Karpas-422 (cell line): ENCODE measurements at regions not wholly inside any gene's neighbourhood (a gene's known extent, or its start where the extent isn't known, plus 50 kb on each side); places are given as distances from the start of the nearest gene placed in this dataset.
"Not testable (repeated sequence)": the region's sequence is repeated elsewhere in the genome, so short reads cannot be mapped to it uniquely, and the experiment has no call there.

Source experiments
- DNase-seq: peaks from one replicate; pipeline ENCODE4 v3.0.0-alpha.2; 2015
- H2AFZ ChIP-seq: fragments of 200-600 bp; sonication (generic); 2 replicates; pipeline ENCODE4 v1.6.1; 2014; ENCODE audit warnings: antibody characterized with exemption, low read length, mixed read lengths
- H3K27ac ChIP-seq: fragments of 200-600 bp; sonication (generic); 2 replicates; pipeline ENCODE4 v1.5.1; 2014; ENCODE audit warnings: mild to moderate bottlenecking, low read length, moderate library complexity
- H3K27me3 ChIP-seq: fragments of 200-600 bp; sonication (generic); 2 replicates; pipeline ENCODE4 v1.6.1; 2014; ENCODE audit warnings: low read length, mixed read lengths
- H3K36me3 ChIP-seq: fragments of 200-600 bp; sonication (generic); 2 replicates; pipeline ENCODE4 v1.6.1; 2014; ENCODE audit warnings: low read length, mixed read lengths; ENCODE audit not compliant: insufficient read depth
- H3K4me1 ChIP-seq: fragments of 200-600 bp; sonication (generic); 2 replicates; pipeline ENCODE4 v1.6.1; 2014; ENCODE audit warnings: mild to moderate bottlenecking, low read length, mixed read lengths
- H3K4me2 ChIP-seq: fragments of 200-600 bp; sonication (generic); 2 replicates; pipeline ENCODE4 v1.6.1; 2014; ENCODE audit warnings: low read length, low read depth, mild to moderate bottlenecking; ENCODE audit not compliant: poor library complexity, severe bottlenecking
- H3K4me3 ChIP-seq: fragments of 200-600 bp; sonication (generic); 2 replicates; pipeline ENCODE4 v1.5.1; 2014; ENCODE audit warnings: mild to moderate bottlenecking, antibody characterized with exemption, low read length, mixed read lengths
- H3K79me2 ChIP-seq: fragments of 200-600 bp; sonication (generic); 2 replicates; pipeline ENCODE4 v1.6.1; 2014; ENCODE audit warnings: mild to moderate bottlenecking, low read length, mixed read lengths
- H3K9ac ChIP-seq: fragments of 200-600 bp; sonication (generic); 2 replicates; pipeline ENCODE4 v1.6.0; 2014; ENCODE audit warnings: low read length
- H3K9me2 ChIP-seq: fragments of 200-600 bp; sonication (generic), shearing (Covaris generic); replicated peaks from 2 replicates; pipeline ENCODE4 v1.6.0; 2014; ENCODE audit warnings: mild to moderate bottlenecking, low read length, moderate library complexity; ENCODE audit not compliant: insufficient read depth
- H3K9me3 ChIP-seq: fragments of 300-700, 200-600 bp; sonication (generic); 2 replicates; pipeline ENCODE4 v1.6.1; 2014; ENCODE audit warnings: low read length, mixed read lengths
- H4K20me1 ChIP-seq: fragments of 200-600 bp; sonication (generic); 2 replicates; pipeline ENCODE4 v1.6.1; 2014; ENCODE audit warnings: mild to moderate bottlenecking, antibody characterized with exemption, low read length, low read depth; ENCODE audit not compliant: insufficient read depth

GRCh38 chr5:159678657-159679392 lies 237.5 kb upstream of the ADRA1B start:
- H3K27ac ChIP-seq: no peak overlapping the region
- H3K4me3 ChIP-seq: no peak overlapping the region
- no peaks in the 10 kb centered on the region for H3K9me2 ChIP-seq
- H3K4me2 ChIP-seq: no peak overlapping the region
- H3K36me3 ChIP-seq: no peaks in the 10 kb centered on the region
- no peaks in the 10 kb centered on the region for H3K4me1 ChIP-seq
- H3K9ac ChIP-seq: no peak overlapping the region
- no peak for DNase-seq
- no peaks in the 10 kb centered on the region for H4K20me1 ChIP-seq
- no peak overlapping the region for H2AFZ ChIP-seq
- no peaks in the 10 kb centered on the region for H3K79me2 ChIP-seq
- no peaks in the 10 kb centered on the region for H3K9me3 ChIP-seq
- H3K27me3 ChIP-seq: no peaks in the 10 kb centered on the region

- Histone ChIP-seq H3K9me3 (no peaks in the 10 kb centered on the region), H4K20me1 (no peaks in the 10 kb centered on the region), H3K36me3 (no peaks in the 10 kb centered on the region), H3K9ac (no peak overlapping the region), H3K4me3 (no peak overlapping the region), H3K79me2 (no peaks in the 10 kb centered on the region), H3K27ac (no peak overlapping the region), H3K4me1 (no peaks in the 10 kb centered on the region), H3K4me2 (no peak overlapping the region), H3K9me2 (no peaks in the 10 kb centered on the region), H3K27me3 (no peaks in the 10 kb centered on the region), H2AFZ (no peak overlapping the region)
- DNase-seq: no peak
These were observed 236.2 kb upstream of the ADRA1B start for GRCh38 chr5:159680095-159680494.

- no peak overlapping the region for H3K4me3 ChIP-seq
- H3K27me3 ChIP-seq: no peaks in the 10 kb centered on the region
- no peaks in the 10 kb centered on the region for H3K4me1 ChIP-seq
- H3K36me3 ChIP-seq: no peaks in the 10 kb centered on the region
- H3K27ac ChIP-seq: no peak overlapping the region
- no peaks in the 10 kb centered on the region for H3K9me2 ChIP-seq
- DNase-seq: no peak
- no peaks in the 10 kb centered on the region for H3K9me3 ChIP-seq
- no peaks in the 10 kb centered on the region for H4K20me1 ChIP-seq
- H3K79me2 ChIP-seq: no peaks in the 10 kb centered on the region
- no peak overlapping the region for H2AFZ ChIP-seq
- no peak overlapping the region for H3K9ac ChIP-seq
- H3K4me2 ChIP-seq: no peak overlapping the region
These were observed 234.6 kb upstream of the ADRA1B start for GRCh38 chr5:159681661-159682060.

- DNase-seq: peak; percentile 56
- no peaks in the 10 kb centered on the region for H3K36me3 ChIP-seq
These were observed 233.7 kb upstream of the ADRA1B start for GRCh38 chr5:159682623-159683022.

GRCh38 chr5:159687892-159688291 lies 228.4 kb upstream of the ADRA1B start:
- H3K36me3 ChIP-seq, H3K79me2 ChIP-seq, H3K4me1 ChIP-seq, H3K4me3 ChIP-seq, DNase-seq, H3K9ac ChIP-seq, H3K9me3 ChIP-seq, H3K27ac ChIP-seq, H3K4me2 ChIP-seq, H3K9me2 ChIP-seq, H2AFZ ChIP-seq, H3K27me3 ChIP-seq, H4K20me1 ChIP-seq: not testable (repeated sequence)

More at GRCh38 chr5:159682623-159683022, 233.7 kb upstream of the ADRA1B start:
- Histone ChIP-seq H3K4me1 (no peaks in the 10 kb centered on the region), H3K9me3 (no peaks in the 10 kb centered on the region), H2AFZ (no peak overlapping the region), H3K9ac (no peak overlapping the region), H4K20me1 (no peaks in the 10 kb centered on the region), H3K4me3 (no peak overlapping the region), H3K27ac (no peak overlapping the region), H3K79me2 (no peaks in the 10 kb centered on the region), H3K27me3 (no peaks in the 10 kb centered on the region), H3K9me2 (no peaks in the 10 kb centered on the region), H3K4me2 (no peak overlapping the region)

GRCh38 chr5:159695741-159696294 lies 220.5 kb upstream of the ADRA1B start:
- H4K20me1 ChIP-seq: no peaks in the 10 kb centered on the region
- no peaks in the 10 kb centered on the region for H3K9me3 ChIP-seq
- H3K4me2 ChIP-seq: no peak overlapping the region
- no peak overlapping the region for H3K9ac ChIP-seq
- no peak for DNase-seq
- H3K9me2 ChIP-seq: no peaks in the 10 kb centered on the region
- H3K79me2 ChIP-seq: no peaks in the 10 kb centered on the region
- H2AFZ ChIP-seq: no peak overlapping the region
- H3K4me1 ChIP-seq: no peaks in the 10 kb centered on the region
- no peak overlapping the region for H3K4me3 ChIP-seq
- no peak overlapping the region for H3K27ac ChIP-seq
- no peaks in the 10 kb centered on the region for H3K36me3 ChIP-seq
- H3K27me3 ChIP-seq: no peaks in the 10 kb centered on the region

- Histone ChIP-seq H3K79me2 (no peaks in the 10 kb centered on the region), H3K9ac (no peak overlapping the region), H3K4me1 (no peaks in the 10 kb centered on the region), H3K36me3 (no peaks in the 10 kb centered on the region), H3K9me3 (no peaks in the 10 kb centered on the region), H4K20me1 (no peaks in the 10 kb centered on the region), H3K4me2 (no peak overlapping the region), H3K4me3 (no peak overlapping the region), H2AFZ (no peak overlapping the region), H3K9me2 (no peaks in the 10 kb centered on the region), H3K27ac (no peak overlapping the region), H3K27me3 (no peaks in the 10 kb centered on the region)
- no peak for DNase-seq
These were observed 218.8 kb upstream of the ADRA1B start for GRCh38 chr5:159697530-159697929.

GRCh38 chr5:159698322-159698721 lies 218.0 kb upstream of the ADRA1B start:
- Histone ChIP-seq H3K9me3 (no peaks in the 10 kb centered on the region), H4K20me1 (no peaks in the 10 kb centered on the region), H3K9me2 (no peaks in the 10 kb centered on the region), H3K27ac (no peak overlapping the region), H3K36me3 (no peaks in the 10 kb centered on the region), H3K9ac (no peak overlapping the region), H3K27me3 (no peaks in the 10 kb centered on the region), H3K79me2 (no peaks in the 10 kb centered on the region), H3K4me2 (no peak overlapping the region), H3K4me1 (no peaks in the 10 kb centered on the region), H3K4me3 (no peak overlapping the region), H2AFZ (no peak overlapping the region)
- DNase-seq: no peak
